MCF 10A (cell line): ENCODE measurements at regions not wholly inside any gene's neighbourhood (a gene's known extent, or its start where the extent isn't known, plus 50 kb on each side); places are given as distances from the start of the nearest gene placed in this dataset.

Experiments
- BruUV-seq: library from RNA; stranded (reverse); fragments of 400-500 nt; replicated peaks from 2 replicates; lab custom pipeline; 2021; lab: Mats Ljungman, UMichigan
- CTCF ChIA-PET: fragments of 300-600 bp; sonication (Branson Sonifier 250); formaldehyde crosslinking; extraction: SDS; loops from one replicate; lab custom pipeline; 2021; ENCODE audit warnings: antibody characterized with exemption, inconsistent platforms; lab: Yijun Ruan, JAX
- POLR2A ChIA-PET: fragments of 300-600, 350-650 bp; sonication (Branson Sonifier 250); formaldehyde crosslinking; extraction: SDS; loops from one replicate; lab custom pipeline; 2020; ENCODE audit warnings: antibody characterized with exemption, inconsistent platforms; lab: Yijun Ruan, JAX
- DNase-seq: peaks from one replicate; pipeline ENCODE4 v3.0.0-alpha.2; 2018; ENCODE audit not compliant: unreplicated experiment
- H3K27ac Mint-ChIP-seq: one replicate; pipeline ENCODE4 v1.8.0; 2022; ENCODE audit warnings: mild to moderate bottlenecking, low read depth, mixed read lengths; ENCODE audit not compliant: unreplicated experiment
- H3K27me3 Mint-ChIP-seq: one replicate; pipeline ENCODE4 v1.8.0; 2022; ENCODE audit warnings: mixed read lengths; ENCODE audit not compliant: insufficient read depth, unreplicated experiment
- H3K36me3 Mint-ChIP-seq: one replicate; pipeline ENCODE4 v1.8.0; 2022; ENCODE audit warnings: mild to moderate bottlenecking, moderate library complexity, mixed read lengths; ENCODE audit not compliant: insufficient read depth, unreplicated experiment
- H3K4me1 Mint-ChIP-seq: one replicate; pipeline ENCODE4 v1.8.0; 2022; ENCODE audit warnings: mixed read lengths; ENCODE audit not compliant: insufficient read depth, unreplicated experiment
- H3K4me3 Mint-ChIP-seq: one replicate; pipeline ENCODE4 v1.8.0; 2022; ENCODE audit warnings: mild to moderate bottlenecking, moderate library complexity, mixed read lengths; ENCODE audit not compliant: unreplicated experiment
- H3K9me3 Mint-ChIP-seq: one replicate; pipeline ENCODE4 v1.8.0; 2022; ENCODE audit warnings: mixed read lengths; ENCODE audit not compliant: unreplicated experiment
- intact Hi-C: fragments of 100-400 bp; cut with micrococcal nuclease; formaldehyde crosslinking; loops from 2 replicates; pipeline ENCODE4 v1.14.1; 2022
- TF ChIP-seq, protein P1 (sequence below): fragments of 200-600 bp; IDR thresholded peaks from one replicate; pipeline ENCODE4 v1.8.0; 2022; ENCODE audit warnings: antibody characterized with exemption, mild to moderate bottlenecking; ENCODE audit not compliant: unreplicated experiment

DNA sequence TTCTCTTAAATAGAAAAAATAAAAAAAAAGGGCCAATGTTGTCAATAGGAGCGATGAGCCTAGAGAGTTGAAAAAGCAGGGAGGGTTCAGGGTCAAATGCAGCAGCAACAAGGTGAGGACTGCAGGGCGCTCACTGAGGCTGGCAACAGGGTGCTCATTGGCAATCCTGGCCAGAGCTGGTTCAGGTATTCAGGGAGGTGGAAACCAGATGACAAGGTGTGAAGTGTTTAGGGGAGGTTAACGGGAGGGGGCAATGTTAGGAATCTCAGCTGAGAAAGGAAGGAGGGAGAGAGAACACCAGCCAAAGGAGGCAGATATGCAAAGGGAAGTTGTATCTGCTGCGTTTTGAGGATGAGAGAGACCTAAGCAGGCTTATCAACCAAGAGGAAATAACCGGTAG is 129.8 kb upstream of the DAB1 start:
- Mint-ChIP-seq H3K27ac (no peak overlapping the region), H3K4me3 (no peak overlapping the region), H3K27me3 (peaks cover 24% of the 10 kb centered on the region), H3K36me3 (no peaks in the 10 kb centered on the region), H3K9me3 (peaks cover 7% of the 10 kb centered on the region), H3K4me1 (no peaks in the 10 kb centered on the region)
- ChIA-PET POLR2A (no interaction called here), CTCF (interaction anchor here (0.6 to 1.0 kb wide), 2 partner anchors 24 to 761 kb away, joined by 3 read pairs; no protein-coding TSS in a partner anchor)
- no peak for DNase-seq
- no TSS peak for BruUV-seq
- TF ChIP-seq, protein P1, sequence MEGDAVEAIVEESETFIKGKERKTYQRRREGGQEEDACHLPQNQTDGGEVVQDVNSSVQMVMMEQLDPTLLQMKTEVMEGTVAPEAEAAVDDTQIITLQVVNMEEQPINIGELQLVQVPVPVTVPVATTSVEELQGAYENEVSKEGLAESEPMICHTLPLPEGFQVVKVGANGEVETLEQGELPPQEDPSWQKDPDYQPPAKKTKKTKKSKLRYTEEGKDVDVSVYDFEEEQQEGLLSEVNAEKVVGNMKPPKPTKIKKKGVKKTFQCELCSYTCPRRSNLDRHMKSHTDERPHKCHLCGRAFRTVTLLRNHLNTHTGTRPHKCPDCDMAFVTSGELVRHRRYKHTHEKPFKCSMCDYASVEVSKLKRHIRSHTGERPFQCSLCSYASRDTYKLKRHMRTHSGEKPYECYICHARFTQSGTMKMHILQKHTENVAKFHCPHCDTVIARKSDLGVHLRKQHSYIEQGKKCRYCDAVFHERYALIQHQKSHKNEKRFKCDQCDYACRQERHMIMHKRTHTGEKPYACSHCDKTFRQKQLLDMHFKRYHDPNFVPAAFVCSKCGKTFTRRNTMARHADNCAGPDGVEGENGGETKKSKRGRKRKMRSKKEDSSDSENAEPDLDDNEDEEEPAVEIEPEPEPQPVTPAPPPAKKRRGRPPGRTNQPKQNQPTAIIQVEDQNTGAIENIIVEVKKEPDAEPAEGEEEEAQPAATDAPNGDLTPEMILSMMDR, result no peak
- intact Hi-C loops, result no loop called here

- Mint-ChIP-seq H3K4me1 (no peaks in the 10 kb centered on the region), H3K27me3 (peaks cover 24% of the 10 kb centered on the region), H3K9me3 (peaks cover 7% of the 10 kb centered on the region), H3K4me3 (no peak overlapping the region), H3K27ac (no peak overlapping the region), H3K36me3 (no peaks in the 10 kb centered on the region)
- ChIA-PET CTCF (interaction anchor here (0.6 kb wide), 1 partner anchor 1804 kb away, joined by 3 read pairs; no protein-coding TSS in a partner anchor), POLR2A (no interaction called here)
- no TSS peak for BruUV-seq
- intact Hi-C loops, result no loop called here
- TF ChIP-seq, protein P1, result no peak
- no peak for DNase-seq
These were observed 127.6 kb upstream of the DAB1 start for GRCh38 chr1:57551476-57551875.

DNA sequence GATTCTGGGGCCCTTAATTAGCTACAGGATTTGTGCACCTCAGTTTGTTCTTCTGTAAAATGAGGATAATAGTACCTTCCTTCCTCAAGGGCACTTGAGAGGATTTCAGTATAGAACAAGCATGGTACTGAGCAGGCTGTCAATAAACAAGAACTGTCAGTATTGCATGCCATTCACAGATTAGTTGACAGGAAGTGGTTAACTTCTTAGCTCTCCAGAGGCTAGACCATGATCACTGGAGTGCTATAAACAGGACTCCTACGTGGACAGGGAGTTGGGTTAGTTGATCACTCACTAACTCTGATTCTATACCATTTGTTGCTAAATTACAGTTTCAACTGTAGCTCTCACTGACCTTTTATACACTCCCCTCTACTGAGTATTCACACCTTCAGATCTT is 126.2 kb upstream of the DAB1 start:
- no peaks in the 10 kb centered on the region for H3K36me3 Mint-ChIP-seq
- H3K27me3 Mint-ChIP-seq, result peaks cover 18% of the 10 kb centered on the region
- no TSS peak for BruUV-seq
- H3K27ac Mint-ChIP-seq, result no peak overlapping the region
- no peaks in the 10 kb centered on the region for H3K4me1 Mint-ChIP-seq
- TF ChIP-seq, protein P1, result no peak
- intact Hi-C loops, result no loop called here
- H3K4me3 Mint-ChIP-seq, result no peak overlapping the region
- CTCF ChIA-PET, result interaction anchor here (1.0 kb wide), 1 partner anchor 17 kb away, joined by 5 read pairs; no protein-coding TSS in a partner anchor
- no peak for DNase-seq
- POLR2A ChIA-PET, result interaction anchor here (0.5 to 0.7 kb wide), 3 partner anchors 24 to 475 kb away, joined by 3 to 4 read pairs (median 3); no protein-coding TSS in a partner anchor
- peaks cover 7% of the 10 kb centered on the region for H3K9me3 Mint-ChIP-seq

GRCh38 chr1:57549300-57549699 is 125.4 kb upstream of the DAB1 start:
- Mint-ChIP-seq H3K4me3 (no peak overlapping the region), H3K27me3 (peaks cover 18% of the 10 kb centered on the region), H3K4me1 (no peaks in the 10 kb centered on the region), H3K36me3 (no peaks in the 10 kb centered on the region), H3K9me3 (peaks cover 7% of the 10 kb centered on the region), H3K27ac (no peak overlapping the region)
- ChIA-PET CTCF (no interaction called here), POLR2A (no interaction called here)
- TF ChIP-seq, protein P1, result no peak
- intact Hi-C loops, result no loop called here
- peak; percentile 0 for DNase-seq
- no TSS peak for BruUV-seq
